ENCODE measurements at regions not wholly inside any gene's neighbourhood (a gene's known extent, or its start where the extent isn't known, plus 50 kb on each side); places are given as distances from the start of the nearest gene placed in this dataset.

GRCh38 chr4:96642490-96642889 is 802.6 kb downstream of the PDHA2 start:
- H3K27me3 ChIP-seq (ENCODE audit: control insufficient read depth, insufficient read depth, low read length): no peaks in the 10 kb centered on the region
- POLR2A ChIA-PET: no interaction called here
- intact Hi-C loops (cut with micrococcal nuclease; ENCODE audit: unreplicated experiment): no loop called here
- DNase-seq (ENCODE audit: low read depth, low spot score) (no peak), ATAC-seq (no peak)
- BruUV-seq (replicated peaks): no TSS peak
- H3K4me1 ChIP-seq (ENCODE audit: control insufficient read depth, insufficient read depth, low read length): no peaks in the 10 kb centered on the region
- H3K36me3 ChIP-seq (ENCODE audit: control insufficient read depth, insufficient read depth, low read length): no peaks in the 10 kb centered on the region
- no peak overlapping the region for H3K27ac ChIP-seq (ENCODE audit: low read length)
- CTCF ChIA-PET: no interaction called here
- in situ Hi-C loops (cut with HindIII; ENCODE audit: low pct_unique_long_range_greater_than_20kb, low sequenced_read_pairs): no loop called here
- H3K4me3 ChIP-seq (ENCODE audit: low read depth in 2 of 2, low read length in 2 of 2): no peak overlapping the region
- no peaks in the 10 kb centered on the region for H3K9me3 ChIP-seq (ENCODE audit: control insufficient read depth, insufficient read depth, low read depth, low read length)
- TF ChIP-seq TCF7L2 (IDR thresholded peaks at IDR 0.05; ENCODE audit: low read depth, low read length) (no peak), REST (IDR thresholded peaks at IDR 0.05; ENCODE audit: insufficient read depth in 1 of 2, low read depth in 2 of 2, low read length in 1 of 2) (no peak), CTCF (IDR thresholded peaks at IDR 0.05) (no peak), SIN3A (IDR thresholded peaks at IDR 0.05; ENCODE audit: borderline replicate concordance, insufficient read depth, low read depth, low read length) (no peak), POLR2AphosphoS5 (IDR thresholded peaks at IDR 0.05; ENCODE audit: low read depth, low read length) (no peak)

GRCh38 chr4:96646146-96646545 is 806.3 kb downstream of the PDHA2 start:
- intact Hi-C loops (cut with micrococcal nuclease; ENCODE audit: unreplicated experiment): no loop called here
- H3K27me3 ChIP-seq (ENCODE audit: control insufficient read depth, insufficient read depth, low read length): no peaks in the 10 kb centered on the region
- H3K36me3 ChIP-seq (ENCODE audit: control insufficient read depth, insufficient read depth, low read length): no peaks in the 10 kb centered on the region
- DNase-seq (ENCODE audit: low read depth, low spot score) (no peak), ATAC-seq (no peak)
- BruUV-seq (replicated peaks): no TSS peak
- ChIA-PET CTCF (no interaction called here), POLR2A (no interaction called here)
- H3K4me1 ChIP-seq (ENCODE audit: control insufficient read depth, insufficient read depth, low read length): no peaks in the 10 kb centered on the region
- no peak overlapping the region for H3K27ac ChIP-seq (ENCODE audit: low read length)
- no peak for TF ChIP-seq CTCF (IDR thresholded peaks at IDR 0.05)
- TF ChIP-seq POLR2AphosphoS5 (IDR thresholded peaks at IDR 0.05; ENCODE audit: low read depth, low read length): no peak
- TF ChIP-seq SIN3A (IDR thresholded peaks at IDR 0.05; ENCODE audit: borderline replicate concordance, insufficient read depth, low read depth, low read length): no peak
- no peak for TF ChIP-seq TCF7L2 (IDR thresholded peaks at IDR 0.05; ENCODE audit: low read depth, low read length)
- TF ChIP-seq REST (IDR thresholded peaks at IDR 0.05; ENCODE audit: insufficient read depth in 1 of 2, low read depth in 2 of 2, low read length in 1 of 2): no peak
- in situ Hi-C loops (cut with HindIII; ENCODE audit: low pct_unique_long_range_greater_than_20kb, low sequenced_read_pairs): no loop called here
- no peaks in the 10 kb centered on the region for H3K9me3 ChIP-seq (ENCODE audit: control insufficient read depth, insufficient read depth, low read depth, low read length)
- H3K4me3 ChIP-seq (ENCODE audit: low read depth in 2 of 2, low read length in 2 of 2): no peak overlapping the region

Measured in Panc1 (cell line).